Gastrocnemius medialis (tissue), 4 donors: ENCODE measurements at regions not wholly inside any gene's neighbourhood (a gene's known extent, or its start where the extent isn't known, plus 50 kb on each side); places are given as distances from the start of the nearest gene placed in this dataset.

Experiments
- ATAC-seq, 2 donors: fragments of 150-250 bp; one replicate each; pipeline ENCODE4 v1.9.1; 2016
- DNase-seq, 2 donors: peaks; one replicate each; pipeline ENCODE4 v3.0.0-alpha.2; 2019
- H3K27ac ChIP-seq, 4 donors: fragments of 200-600 bp; sonication (generic); 1 replicate in 1 of 4; 2 replicates in 3 of 4; pipeline ENCODE4 v1.5.1; 2016 to 2018; ENCODE audit warnings: mild to moderate bottlenecking in 2 of 4, moderate library complexity in 1 of 4
- H3K27me3 ChIP-seq, 3 donors: fragments of 200-600 bp; sonication (generic) in 2 of 3; 1 replicate in 1 of 3; 2 replicates in 2 of 3; pipeline versions ENCODE4 v1.5.1 to v1.6.0; 2016 to 2019; ENCODE audit warnings: mild to moderate bottlenecking in 1 of 3, moderate library complexity in 1 of 3
- H3K36me3 ChIP-seq, 2 donors: fragments of 200-600 bp; sonication (generic) in 1 of 2; one replicate each; pipeline ENCODE4 v1.5.1; 2017 to 2018
- H3K4me1 ChIP-seq, 2 donors: fragments of 200-600 bp; sonication (generic) in 1 of 2; one replicate each; pipeline ENCODE4 v1.5.1; 2016 to 2017; ENCODE audit warnings: mild to moderate bottlenecking in 2 of 2
- H3K4me3 ChIP-seq, 4 donors: fragments of 200-600 bp; sonication (generic) in 3 of 4; 1 replicate in 1 of 4; 2 replicates in 3 of 4; pipeline ENCODE4 v1.5.1; 2016 to 2019; ENCODE audit warnings: mild to moderate bottlenecking in 2 of 4
- H3K9me3 ChIP-seq, 3 donors: fragments of 200-600 bp; sonication (generic) in 2 of 3; 1 replicate in 1 of 3; 2 replicates in 2 of 3; pipeline ENCODE4 v1.5.1; 2016 to 2019
- POLR2A ChIP-seq, 2 donors: fragments of 450-650 bp; IDR thresholded peaks; one replicate each; pipeline ENCODE4 v1.6.1; 2017; ENCODE audit warnings: antibody characterized with exemption in 2 of 2, mild to moderate bottlenecking in 2 of 2, moderate library complexity in 2 of 2
- in situ Hi-C, 4 donors: fragments of 200-750 bp; cut with MboI; loops; one replicate each; pipeline versions ENCODE4 v1.15.0 to v1.8.0; 2017; ENCODE audit warnings: low sequenced_read_pairs in 4 of 4
- intact Hi-C: fragments of 100-400 bp; cut with DNase I; formaldehyde crosslinking; loops from one replicate; pipeline ENCODE4 v1.15.1; 2023; ENCODE audit warnings: low total_unique reads
- TF ChIP-seq, protein P1 (sequence below), 5 experiments: fragments of 450-650 bp in 3 of 5; fragments of 200-600 bp in 2 of 5; sonication (generic) in 2 of 5; IDR thresholded peaks in 4 of 5; conservative IDR thresholded peaks in 1 of 5; 1 replicate in 4 of 5; 2 replicates in 1 of 5; pipeline ENCODE4 v1.5.1; 2016 to 2019; ENCODE audit warnings: antibody characterized with exemption in 5 of 5, mild to moderate bottlenecking in 3 of 5, moderate library complexity in 3 of 5

DNA sequence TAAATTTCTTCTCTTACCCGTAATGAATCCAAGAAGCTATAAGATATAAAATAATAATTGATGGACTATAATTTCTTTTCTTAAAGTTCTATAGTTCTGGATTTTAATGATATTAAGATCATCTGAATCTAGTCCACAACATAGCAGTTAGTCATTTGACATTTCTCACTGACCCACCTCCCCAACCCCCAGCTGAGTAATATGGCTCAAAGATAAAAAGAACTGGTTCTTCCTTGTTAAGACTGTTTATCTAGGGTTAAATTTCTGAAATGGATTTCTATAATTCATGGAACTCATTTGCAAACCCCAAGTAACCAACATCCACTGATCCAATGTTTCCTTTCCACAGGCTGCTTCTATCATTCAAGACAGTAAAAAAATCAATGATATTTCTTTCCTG lies 133.9 kb upstream of the SOX9 start:
- intact Hi-C loops: no loop called here
- ATAC-seq: no peak
- in situ Hi-C loops: no loop called here

DNA sequence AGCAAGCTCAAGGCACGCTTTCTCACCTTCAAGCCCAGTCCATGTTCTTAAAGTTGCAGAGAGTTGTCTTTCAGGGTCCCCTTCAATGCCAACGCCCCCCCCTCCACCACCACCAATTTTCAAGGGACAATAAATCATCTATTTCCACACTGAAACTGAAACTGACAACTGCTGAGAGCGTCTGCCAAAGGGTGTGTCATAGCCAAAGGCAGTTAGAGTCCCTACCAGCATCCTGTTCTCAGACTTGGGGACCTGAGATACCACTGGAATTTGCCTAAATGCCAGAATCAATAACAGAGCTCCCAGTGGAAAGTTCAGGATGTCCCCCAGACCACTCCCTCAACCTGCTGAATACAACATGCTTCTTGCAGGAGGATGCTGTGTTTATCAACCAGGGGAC lies 133.2 kb upstream of the SOX9 start:
- intact Hi-C loops (no loop called here), in situ Hi-C loops (no loop called here)
- DNase-seq (peak; percentile 4 to 28), ATAC-seq (peak; percentile 62 to 87)
- TF ChIP-seq, protein P1, sequence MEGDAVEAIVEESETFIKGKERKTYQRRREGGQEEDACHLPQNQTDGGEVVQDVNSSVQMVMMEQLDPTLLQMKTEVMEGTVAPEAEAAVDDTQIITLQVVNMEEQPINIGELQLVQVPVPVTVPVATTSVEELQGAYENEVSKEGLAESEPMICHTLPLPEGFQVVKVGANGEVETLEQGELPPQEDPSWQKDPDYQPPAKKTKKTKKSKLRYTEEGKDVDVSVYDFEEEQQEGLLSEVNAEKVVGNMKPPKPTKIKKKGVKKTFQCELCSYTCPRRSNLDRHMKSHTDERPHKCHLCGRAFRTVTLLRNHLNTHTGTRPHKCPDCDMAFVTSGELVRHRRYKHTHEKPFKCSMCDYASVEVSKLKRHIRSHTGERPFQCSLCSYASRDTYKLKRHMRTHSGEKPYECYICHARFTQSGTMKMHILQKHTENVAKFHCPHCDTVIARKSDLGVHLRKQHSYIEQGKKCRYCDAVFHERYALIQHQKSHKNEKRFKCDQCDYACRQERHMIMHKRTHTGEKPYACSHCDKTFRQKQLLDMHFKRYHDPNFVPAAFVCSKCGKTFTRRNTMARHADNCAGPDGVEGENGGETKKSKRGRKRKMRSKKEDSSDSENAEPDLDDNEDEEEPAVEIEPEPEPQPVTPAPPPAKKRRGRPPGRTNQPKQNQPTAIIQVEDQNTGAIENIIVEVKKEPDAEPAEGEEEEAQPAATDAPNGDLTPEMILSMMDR (IDR thresholded peaks at IDR 0.05 in 4 of 5, conservative IDR thresholded peaks at IDR 0.05 in 1 of 5): no peak
- TF ChIP-seq POLR2A (IDR thresholded peaks at IDR 0.05): no peak
- Histone ChIP-seq H3K4me1 (no peaks in the 10 kb centered on the region), H3K27me3 (no peaks in the 10 kb centered on the region), H3K4me3 (no peak overlapping the region), H3K36me3 (no peaks in the 10 kb centered on the region), H3K9me3 (no peaks in the 10 kb centered on the region), H3K27ac (no peak overlapping the region)

More for the DNA sequence above, 133.9 kb upstream of the SOX9 start:
- Histone ChIP-seq H3K4me1 (no peaks in the 10 kb centered on the region), H3K27ac (no peak overlapping the region), H3K27me3 (no peaks in the 10 kb centered on the region), H3K4me3 (no peak overlapping the region), H3K9me3 (no peaks in the 10 kb centered on the region), H3K36me3 (no peaks in the 10 kb centered on the region)
- no peak for TF ChIP-seq POLR2A (IDR thresholded peaks at IDR 0.05)
- TF ChIP-seq, protein P1 (IDR thresholded peaks at IDR 0.05 in 4 of 5, conservative IDR thresholded peaks at IDR 0.05 in 1 of 5): no peak
- DNase-seq: no peak

DNA sequence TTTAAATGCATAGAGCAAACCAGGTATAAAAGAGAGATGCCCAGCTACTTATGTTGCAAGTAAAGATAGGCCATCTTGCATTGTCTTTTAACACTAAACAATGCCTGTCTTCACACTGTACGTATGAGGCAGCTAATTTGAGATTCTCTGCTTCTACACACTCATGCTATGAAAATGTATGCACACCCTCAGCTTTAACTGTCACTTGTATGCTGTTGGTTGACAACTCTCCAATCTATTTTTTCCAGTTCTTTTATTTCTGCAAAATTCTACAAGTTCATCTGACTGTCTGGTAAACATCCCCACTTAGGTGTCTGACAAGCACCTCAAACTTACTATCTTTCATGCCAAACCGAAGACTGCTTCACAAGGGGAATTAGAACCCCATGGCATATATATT lies 131.7 kb upstream of the SOX9 start:
- Histone ChIP-seq H3K4me1 (no peaks in the 10 kb centered on the region), H3K27me3 (no peaks in the 10 kb centered on the region), H3K27ac (no peak overlapping the region), H3K36me3 (no peaks in the 10 kb centered on the region), H3K9me3 (no peaks in the 10 kb centered on the region), H3K4me3 (no peak overlapping the region)
- TF ChIP-seq POLR2A (IDR thresholded peaks at IDR 0.05): no peak
- TF ChIP-seq, protein P1 (IDR thresholded peaks at IDR 0.05 in 4 of 5, conservative IDR thresholded peaks at IDR 0.05 in 1 of 5): no peak
- in situ Hi-C loops (no loop called here), intact Hi-C loops (no loop called here)
- DNase-seq (no peak), ATAC-seq (no peak)

DNA sequence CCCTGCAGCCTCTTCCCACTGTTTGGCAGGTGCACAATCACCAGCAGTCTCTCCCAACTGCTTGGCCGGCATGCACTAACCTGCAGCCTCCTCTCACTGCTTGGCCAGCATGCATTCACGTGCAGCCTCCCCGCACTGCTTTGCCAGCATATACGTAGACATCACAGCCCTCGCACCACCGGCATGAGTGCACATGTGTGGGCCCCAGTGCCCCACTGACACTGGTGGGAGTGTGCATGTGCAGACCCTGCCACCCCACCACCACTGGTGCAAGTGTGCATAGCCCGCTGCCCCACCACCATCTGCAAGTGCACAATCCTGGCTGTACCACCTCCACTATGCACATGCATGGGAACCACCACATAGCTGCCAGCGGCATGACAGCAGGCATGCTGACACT lies 127.5 kb upstream of the SOX9 start:
- Histone ChIP-seq H3K36me3 (no peaks in the 10 kb centered on the region), H3K9me3 (no peaks in the 10 kb centered on the region), H3K4me3 (no peak overlapping the region), H3K27ac (no peak overlapping the region), H3K4me1 (no peaks in the 10 kb centered on the region), H3K27me3 (no peaks in the 10 kb centered on the region)
- ATAC-seq: no peak
- no peak for TF ChIP-seq POLR2A (IDR thresholded peaks at IDR 0.05)
- TF ChIP-seq, protein P1 (IDR thresholded peaks at IDR 0.05 in 4 of 5, conservative IDR thresholded peaks at IDR 0.05 in 1 of 5): no peak
- no peak for DNase-seq
- intact Hi-C loops (no loop called here), in situ Hi-C loops (no loop called here)

DNA sequence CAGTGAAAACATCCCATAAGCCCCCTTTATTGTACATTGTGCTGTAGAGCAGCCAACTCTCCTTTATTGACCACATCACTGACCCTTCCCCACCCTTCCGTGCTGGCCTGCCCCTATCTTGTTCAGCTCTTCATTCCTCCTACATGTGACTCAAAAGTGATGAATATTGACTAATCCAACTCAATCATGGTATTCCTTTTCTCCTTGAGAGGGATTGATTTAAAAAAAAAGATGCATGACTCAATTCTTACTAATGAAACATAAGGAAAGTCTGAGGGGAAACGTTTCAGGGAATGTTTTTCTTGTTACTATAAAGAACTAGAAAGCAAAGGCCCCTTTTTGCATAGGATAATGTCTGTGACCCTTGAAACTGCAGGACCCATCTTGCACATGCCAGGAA lies 125.2 kb upstream of the SOX9 start:
- in situ Hi-C loops (no loop called here), intact Hi-C loops (no loop called here)
- no peak for DNase-seq
- Histone ChIP-seq H3K27me3 (no peaks in the 10 kb centered on the region), H3K36me3 (no peaks in the 10 kb centered on the region), H3K4me1 (no peaks in the 10 kb centered on the region), H3K4me3 (no peak overlapping the region), H3K27ac (no peak overlapping the region), H3K9me3 (no peaks in the 10 kb centered on the region)
- TF ChIP-seq POLR2A (IDR thresholded peaks at IDR 0.05): no peak
- TF ChIP-seq, protein P1 (IDR thresholded peaks at IDR 0.05 in 4 of 5, conservative IDR thresholded peaks at IDR 0.05 in 1 of 5): no peak
- no peak for ATAC-seq
